Colonic mucosa (tissue), 4 donors: ENCODE measurements at regions not wholly inside any gene's neighbourhood (a gene's known extent, or its start where the extent isn't known, plus 50 kb on each side); places are given as distances from the start of the nearest gene placed in this dataset.

Experiments used
- DNase-seq: peaks from one replicate; pipeline ENCODE4 v3.0.0-alpha.2; 2020
- H3K27ac ChIP-seq: fragments of 200-600 bp; one replicate; pipeline ENCODE4 v1.8.0; 2021
- H3K27me3 ChIP-seq: fragments of 200-600 bp; one replicate; pipeline ENCODE4 v1.8.0; 2021
- H3K36me3 ChIP-seq: fragments of 200-600 bp; one replicate; pipeline ENCODE4 v1.8.0; 2021
- H3K4me1 ChIP-seq: fragments of 200-600 bp; one replicate; pipeline ENCODE4 v1.8.0; 2021; ENCODE audit warnings: mild to moderate bottlenecking
- H3K4me3 ChIP-seq: fragments of 200-600 bp; one replicate; pipeline ENCODE4 v1.8.0; 2021
- H3K9ac ChIP-seq, 2 donors: one replicate each; pipeline ENCODE4 v1.7.0; 2013; ENCODE audit warnings: control low read depth in 2 of 2, low read depth in 2 of 2, low read length in 2 of 2
- H3K9me3 ChIP-seq: fragments of 200-600 bp; one replicate; pipeline ENCODE4 v1.8.0; 2021
- CTCF ChIP-seq: fragments of 200-600 bp; IDR thresholded peaks from one replicate; pipeline ENCODE4 v1.8.0; 2022; ENCODE audit warnings: antibody characterized with exemption, mild to moderate bottlenecking
- intact Hi-C: fragments of 100-400 bp; cut with DNase I; formaldehyde crosslinking; loops from one replicate; pipeline ENCODE4 v1.14.1; 2022
- donor health status: healthy.
- donor health status: DM: no; HTN: no; CAD: no.
- donor health status: DM: no; HTN: no; CAD: no.

GRCh38 chr20:60967431-60968316 is 284.4 kb upstream of the CDH4 start:
- no peaks in the 10 kb centered on the region for H3K36me3 ChIP-seq
- no peak overlapping the region for H3K27ac ChIP-seq
- DNase-seq, result no peak
- no peak for TF ChIP-seq CTCF
- no peak overlapping the region for H3K4me3 ChIP-seq
- intact Hi-C loops, result no loop called here
- no peak overlapping the region for H3K9ac ChIP-seq
- H3K27me3 ChIP-seq, result no peaks in the 10 kb centered on the region
- H3K4me1 ChIP-seq, result no peaks in the 10 kb centered on the region
- H3K9me3 ChIP-seq, result no peaks in the 10 kb centered on the region

GRCh38 chr20:60968853-60969720 is 283.0 kb upstream of the CDH4 start:
- H3K27me3 ChIP-seq, result no peaks in the 10 kb centered on the region
- no peaks in the 10 kb centered on the region for H3K4me1 ChIP-seq
- no peak overlapping the region for H3K27ac ChIP-seq
- no peaks in the 10 kb centered on the region for H3K9me3 ChIP-seq
- no peak for TF ChIP-seq CTCF
- H3K4me3 ChIP-seq, result no peak overlapping the region
- no peak overlapping the region for H3K9ac ChIP-seq
- no peak for DNase-seq
- intact Hi-C loops, result no loop called here
- no peaks in the 10 kb centered on the region for H3K36me3 ChIP-seq

- Histone ChIP-seq H3K9ac (no peak overlapping the region), H3K9me3 (no peaks in the 10 kb centered on the region), H3K27me3 (no peaks in the 10 kb centered on the region), H3K4me3 (no peak overlapping the region), H3K4me1 (no peaks in the 10 kb centered on the region), H3K36me3 (no peaks in the 10 kb centered on the region), H3K27ac (no peak overlapping the region)
- TF ChIP-seq CTCF, result no peak
- intact Hi-C loops, result no loop called here
- no peak for DNase-seq
Observed at GRCh38 chr20:60970601-60971000, 281.5 kb upstream of the CDH4 start.

- H3K27ac ChIP-seq, result no peak overlapping the region
Observed at GRCh38 chr20:60974022-60974421, 278.0 kb upstream of the CDH4 start.

More at GRCh38 chr20:60974022-60974421, 278.0 kb upstream of the CDH4 start:
- H3K36me3 ChIP-seq, result no peaks in the 10 kb centered on the region
- no peak overlapping the region for H3K9ac ChIP-seq
- intact Hi-C loops, result no loop called here
- TF ChIP-seq CTCF, result no peak
- H3K27me3 ChIP-seq, result no peaks in the 10 kb centered on the region
- no peaks in the 10 kb centered on the region for H3K4me1 ChIP-seq
- no peak overlapping the region for H3K4me3 ChIP-seq
- DNase-seq, result no peak
- no peaks in the 10 kb centered on the region for H3K9me3 ChIP-seq
